ENCODE measurements at regions not wholly inside any gene's neighbourhood (a gene's known extent, or its start where the extent isn't known, plus 50 kb on each side); places are given as distances from the start of the nearest gene placed in this dataset.

DNA sequence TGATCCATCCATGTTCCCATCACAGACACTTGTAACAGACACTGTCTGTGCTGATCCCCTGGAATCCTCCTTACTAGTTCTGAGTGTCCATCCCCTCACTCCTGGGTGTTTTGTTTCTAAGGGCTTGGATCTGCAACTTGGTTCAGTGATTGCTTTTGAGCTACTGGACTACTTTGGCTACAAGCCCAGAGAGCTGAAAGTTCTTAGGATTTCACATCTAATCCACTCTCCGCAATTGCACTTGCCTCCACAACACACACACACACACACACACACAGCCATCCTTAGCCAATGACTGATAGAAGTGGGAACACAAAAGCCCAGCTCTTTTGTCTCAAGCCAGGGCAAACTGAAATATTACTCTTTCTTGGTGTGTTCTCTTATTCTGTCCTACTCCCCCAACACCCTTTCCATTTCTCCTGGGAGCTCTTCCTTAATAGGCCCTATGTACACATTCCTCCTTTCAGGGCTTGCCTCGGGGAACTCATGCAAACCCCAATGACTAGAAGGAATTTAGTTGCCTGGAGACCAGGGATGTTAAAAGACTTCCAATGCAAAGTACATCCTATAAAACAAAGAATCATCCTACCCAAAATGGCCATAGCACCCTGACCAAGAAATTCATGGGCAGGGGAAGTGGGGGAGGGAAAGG, 206.1 kb upstream of the UBE2E2 start:
- TF ChIP-seq, protein P1, sequence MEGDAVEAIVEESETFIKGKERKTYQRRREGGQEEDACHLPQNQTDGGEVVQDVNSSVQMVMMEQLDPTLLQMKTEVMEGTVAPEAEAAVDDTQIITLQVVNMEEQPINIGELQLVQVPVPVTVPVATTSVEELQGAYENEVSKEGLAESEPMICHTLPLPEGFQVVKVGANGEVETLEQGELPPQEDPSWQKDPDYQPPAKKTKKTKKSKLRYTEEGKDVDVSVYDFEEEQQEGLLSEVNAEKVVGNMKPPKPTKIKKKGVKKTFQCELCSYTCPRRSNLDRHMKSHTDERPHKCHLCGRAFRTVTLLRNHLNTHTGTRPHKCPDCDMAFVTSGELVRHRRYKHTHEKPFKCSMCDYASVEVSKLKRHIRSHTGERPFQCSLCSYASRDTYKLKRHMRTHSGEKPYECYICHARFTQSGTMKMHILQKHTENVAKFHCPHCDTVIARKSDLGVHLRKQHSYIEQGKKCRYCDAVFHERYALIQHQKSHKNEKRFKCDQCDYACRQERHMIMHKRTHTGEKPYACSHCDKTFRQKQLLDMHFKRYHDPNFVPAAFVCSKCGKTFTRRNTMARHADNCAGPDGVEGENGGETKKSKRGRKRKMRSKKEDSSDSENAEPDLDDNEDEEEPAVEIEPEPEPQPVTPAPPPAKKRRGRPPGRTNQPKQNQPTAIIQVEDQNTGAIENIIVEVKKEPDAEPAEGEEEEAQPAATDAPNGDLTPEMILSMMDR (IDR thresholded peaks at IDR 0.05; ENCODE audit: low read length) = no peak
- no peak for TF ChIP-seq EZH2 (IDR thresholded peaks at IDR 0.05; ENCODE audit: borderline replicate concordance, low read length)
